ENCODE measurements at regions not wholly inside any gene's neighbourhood (a gene's known extent, or its start where the extent isn't known, plus 50 kb on each side); places are given as distances from the start of the nearest gene placed in this dataset.

- Histone ChIP-seq H3K4me1 (ENCODE audit: insufficient read depth, low read length) (peaks cover 7% of the 10 kb centered on the region), H3K79me2 (ENCODE audit: insufficient read depth, low read length) (no peaks in the 10 kb centered on the region), H3K4me2 (ENCODE audit: low read depth, low read length) (no peak overlapping the region), H3K9ac (ENCODE audit: insufficient read depth, low read depth, low read length) (no peak overlapping the region), H3K4me3 (replicated peaks in 1 of 3; ENCODE audit: insufficient read depth in 1 of 3, low read depth in 2 of 3, low read length in 3 of 3) (no peak overlapping the region), H3K27ac (ENCODE audit: extremely low read length, insufficient read depth, low read length) (no peak overlapping the region), H4K20me1 (ENCODE audit: insufficient read depth, low read length) (no peaks in the 10 kb centered on the region), H3K9me3 (ENCODE audit: low read length) (no peaks in the 10 kb centered on the region), H2AFZ (ENCODE audit: low read length) (no peak overlapping the region), H3K27me3 (ENCODE audit: control insufficient read depth in 1 of 2, insufficient read depth in 2 of 2, low read length in 2 of 2) (no peaks in the 10 kb centered on the region), H3K36me3 (replicated peaks in 1 of 2; ENCODE audit: control insufficient read depth in 1 of 2, insufficient read depth in 2 of 2, low read length in 2 of 2) (no peaks in the 10 kb centered on the region)
- WGBS (ENCODE audit: low lambda C conversion rate), result 41% methylated on average over 6 of the region's 6 CpGs
- DNase-seq (ENCODE audit: low spot score) (no peak), ATAC-seq (no peak), FAIRE-seq (no peak)
- BruUV-seq (replicated peaks), result no TSS peak
- ChIA-PET CTCF (ENCODE audit: low intra/inter-chr PET ratio, low total read pairs) (no interaction called here), POLR2A (no interaction called here)
- intact Hi-C loops (cut with micrococcal nuclease; ENCODE audit: unreplicated experiment), result no loop called here
- in situ Hi-C loops (cut with HindIII; ENCODE audit: extremely low pct_ligation_motif_present, low pct_unique_long_range_greater_than_20kb), result no loop called here
- TF ChIP-seq SPEN (CRISPR knock-in tag; IDR thresholded peaks at IDR 0.05; ENCODE audit: low read depth) (no peak), HHEX (CRISPR knock-in tag; IDR thresholded peaks at IDR 0.05) (no peak), ZNF44 (CRISPR knock-in tag; IDR thresholded peaks at IDR 0.05) (no peak), CBX1 (IDR thresholded peaks at IDR 0.05; ENCODE audit: low read depth) (no peak), ZNF17 (CRISPR knock-in tag; IDR thresholded peaks at IDR 0.05) (no peak), ZNF275 (CRISPR knock-in tag; IDR thresholded peaks at IDR 0.05; ENCODE audit: borderline replicate concordance) (no peak), REPIN1 (CRISPR knock-in tag; IDR thresholded peaks at IDR 0.05; ENCODE audit: borderline replicate concordance, low read depth) (no peak), YEATS4 (CRISPR knock-in tag; IDR thresholded peaks at IDR 0.05; ENCODE audit: borderline replicate concordance) (no peak), ZNF512B (CRISPR knock-in tag; IDR thresholded peaks at IDR 0.05; ENCODE audit: borderline replicate concordance) (no peak), ZNF790 (CRISPR knock-in tag; IDR thresholded peaks at IDR 0.05; ENCODE audit: borderline replicate concordance) (no peak)
These were observed 152.9 kb upstream of the DST start for GRCh38 chr6:56795466-56796195.

All from HepG2 (cell line).